ENCODE measurements at regions not wholly inside any gene's neighbourhood (a gene's known extent, or its start where the extent isn't known, plus 50 kb on each side); places are given as distances from the start of the nearest gene placed in this dataset.

DNA sequence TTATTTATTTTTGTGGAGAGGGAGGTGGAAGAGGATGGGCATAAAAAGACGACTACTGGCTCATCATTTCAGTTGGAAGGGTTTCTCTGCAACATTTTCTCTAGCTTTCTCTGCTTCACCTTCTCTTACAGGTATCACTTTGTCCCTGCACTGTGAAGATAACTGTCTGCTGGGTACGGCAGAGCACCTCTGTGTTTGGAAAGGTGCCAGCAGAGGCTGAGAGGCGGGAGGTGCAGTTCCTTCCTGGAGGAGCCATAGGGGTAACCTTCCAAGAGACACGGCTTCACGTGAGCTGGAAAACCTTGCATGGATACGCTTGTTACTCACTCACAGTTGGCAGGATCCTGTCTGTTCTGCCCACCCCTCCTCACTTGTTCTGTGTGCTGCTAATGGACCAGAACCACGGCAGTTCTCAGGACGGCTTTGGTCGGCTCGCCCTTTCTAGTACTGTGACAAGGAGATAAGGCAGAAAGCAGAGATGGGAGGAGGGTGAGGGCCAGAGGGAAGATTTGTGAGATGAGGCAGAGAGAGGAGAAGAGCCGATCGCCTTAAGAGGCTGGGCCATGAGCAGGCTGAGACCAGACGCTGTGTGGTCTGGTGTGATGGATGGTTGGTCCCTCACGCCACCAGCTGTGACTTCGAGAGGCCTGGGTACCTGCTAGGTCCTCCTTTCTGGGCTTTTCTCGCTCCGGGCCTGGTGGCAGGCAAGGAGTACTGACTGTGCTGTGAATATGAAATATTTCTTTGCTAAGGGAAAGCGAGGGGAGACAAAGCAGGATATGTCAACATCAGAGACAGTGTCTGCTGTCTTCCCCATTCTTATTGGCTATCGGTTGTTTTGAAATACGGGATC lies 66.8 kb downstream of the MRPL57 start:
- TF ChIP-seq HDGF (IDR thresholded peaks at IDR 0.05; ENCODE audit: borderline replicate concordance): no peak
- no peak for TF ChIP-seq FOXM1 (IDR thresholded peaks at IDR 0.05; ENCODE audit: borderline replicate concordance)
- no peak for TF ChIP-seq FOXA1 (IDR thresholded peaks at IDR 0.05)
- TF ChIP-seq ELF4 (IDR thresholded peaks at IDR 0.05): no peak
- TF ChIP-seq SP1 (IDR thresholded peaks at IDR 0.05): no peak
- no peak for TF ChIP-seq ARNT (IDR thresholded peaks at IDR 0.05)
- no peak for TF ChIP-seq BHLHE40 (IDR thresholded peaks at IDR 0.05; ENCODE audit: borderline replicate concordance)
- TF ChIP-seq, protein P1, sequence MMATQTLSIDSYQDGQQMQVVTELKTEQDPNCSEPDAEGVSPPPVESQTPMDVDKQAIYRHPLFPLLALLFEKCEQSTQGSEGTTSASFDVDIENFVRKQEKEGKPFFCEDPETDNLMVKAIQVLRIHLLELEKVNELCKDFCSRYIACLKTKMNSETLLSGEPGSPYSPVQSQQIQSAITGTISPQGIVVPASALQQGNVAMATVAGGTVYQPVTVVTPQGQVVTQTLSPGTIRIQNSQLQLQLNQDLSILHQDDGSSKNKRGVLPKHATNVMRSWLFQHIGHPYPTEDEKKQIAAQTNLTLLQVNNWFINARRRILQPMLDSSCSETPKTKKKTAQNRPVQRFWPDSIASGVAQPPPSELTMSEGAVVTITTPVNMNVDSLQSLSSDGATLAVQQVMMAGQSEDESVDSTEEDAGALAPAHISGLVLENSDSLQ (IDR thresholded peaks at IDR 0.05): no peak
- no peak for TF ChIP-seq NFRKB (IDR thresholded peaks at IDR 0.05)
- no peak for TF ChIP-seq ZNF384 (IDR thresholded peaks at IDR 0.05)
- no peak for TF ChIP-seq L3MBTL2 (conservative IDR thresholded peaks at IDR 0.05)

All from HEK293T (cell line).